H1 (cell line): ENCODE measurements at regions not wholly inside any gene's neighbourhood (a gene's known extent, or its start where the extent isn't known, plus 50 kb on each side); places are given as distances from the start of the nearest gene placed in this dataset.

Experiments used
- CHD2 ChIP-seq: IDR thresholded peaks from 2 replicates; pipeline ENCODE4 v1.6.1; 2012; ENCODE audit warnings: low read length, improper control_type of control experiment
- CTCF ChIP-seq, 3 experiments: IDR thresholded peaks; 1 replicate in 2 of 3; 2 replicates in 1 of 3; pipeline versions ENCODE4 v1.5.1 to v1.6.1; 2011; ENCODE audit warnings: low read length in 3 of 3, mild to moderate bottlenecking in 3 of 3, inconsistent platforms in 2 of 3, low read depth in 1 of 3, moderate library complexity in 1 of 3; ENCODE audit not compliant: insufficient read depth in 1 of 3; ENCODE audit errors: control extremely low read depth in 1 of 3
- RAD21 ChIP-seq, 2 experiments: IDR thresholded peaks in 1 of 2; conservative IDR thresholded peaks in 1 of 2; 2 replicates each; pipeline ENCODE4 v1.6.1; 2011; ENCODE audit warnings: low read depth in 2 of 2, low read length in 2 of 2, improper control_type of control experiment in 1 of 2, inconsistent platforms in 1 of 2, mild to moderate bottlenecking in 1 of 2, moderate library complexity in 1 of 2
- RXRA ChIP-seq: IDR thresholded peaks from 2 replicates; pipeline ENCODE4 v1.6.1; 2011; ENCODE audit warnings: low read depth, mild to moderate bottlenecking, low read length, moderate library complexity; ENCODE audit not compliant: insufficient read depth
- TBP ChIP-seq: IDR thresholded peaks from 2 replicates; pipeline ENCODE4 v1.6.1; 2011; ENCODE audit warnings: low read depth, low read length, improper control_type of control experiment

GRCh38 chr10:4285121-4285520, 500.1 kb upstream of the KLF6 start (continued):
- TF ChIP-seq CTCF (IDR thresholded peaks at IDR 0.05; ENCODE audit: control extremely low read depth in 1 of 3, insufficient read depth in 1 of 3, low read depth in 1 of 3, low read length in 3 of 3) (no peak), RXRA (no peak), CHD2 (no peak), TBP (no peak), RAD21 (IDR thresholded peaks at IDR 0.05 in 1 of 2, conservative IDR thresholded peaks at IDR 0.05 in 1 of 2; ENCODE audit: low read depth in 2 of 2, low read length in 2 of 2) (no peak)
